Left lung (tissue), 4 donors: ENCODE measurements at regions not wholly inside any gene's neighbourhood (a gene's known extent, or its start where the extent isn't known, plus 50 kb on each side); places are given as distances from the start of the nearest gene placed in this dataset.
"Not testable (repeated sequence)": the region's sequence is repeated elsewhere in the genome, so short reads cannot be mapped to it uniquely, and the experiment has no call there.

ENCODE experiments used
- ATAC-seq: fragments of 200-7000 bp; cut with Tn5 transposase; one replicate; pipeline ENCODE4 v1.9.1; 2020; ENCODE audit warnings: moderate library complexity
- DNase-seq, 4 donors: peaks; one replicate each; pipeline ENCODE4 v3.0.0-alpha.2; 2013 to 2020
- H3K27ac ChIP-seq, 2 donors: fragments of 200-600 bp; sonication (generic) in 1 of 2; one replicate each; pipeline versions ENCODE4 v1.5.0 to v1.8.0; 2020 to 2021
- H3K27me3 ChIP-seq, 2 donors: fragments of 200-600 bp; sonication (generic) in 1 of 2; one replicate each; pipeline versions ENCODE4 v1.5.0 to v1.8.0; 2020 to 2021
- H3K36me3 ChIP-seq, 2 donors: fragments of 200-600 bp; sonication (generic) in 1 of 2; one replicate each; pipeline versions ENCODE4 v1.5.0 to v1.8.0; 2020 to 2021
- H3K4me1 ChIP-seq, 2 donors: fragments of 200-600 bp; one replicate each; pipeline ENCODE4 v1.8.0; 2021
- H3K4me3 ChIP-seq, 2 donors: fragments of 200-600 bp; sonication (generic) in 1 of 2; one replicate each; pipeline versions ENCODE4 v1.5.0 to v1.8.0; 2020 to 2021; ENCODE audit warnings: mild to moderate bottlenecking in 1 of 2
- H3K9me3 ChIP-seq, 2 donors: fragments of 200-600 bp; sonication (generic) in 1 of 2; one replicate each; pipeline versions ENCODE4 v1.5.0 to v1.8.0; 2020 to 2021
- CTCF ChIP-seq, 2 donors: fragments of 200-600 bp; sonication (generic) in 1 of 2; IDR thresholded peaks; one replicate each; pipeline versions ENCODE4 v1.5.0 to v1.8.0; 2021; ENCODE audit warnings: antibody characterized with exemption in 2 of 2
- intact Hi-C, 2 donors: fragments of 100-400 bp; cut with DNase I; formaldehyde crosslinking; loops; one replicate each; pipeline versions ENCODE4 v1.11.2 to v1.14.2; 2022
- donor health status: DM: no; HTN: yes; CAD: no.
- donor health status: DM: no; HTN: no; CAD: no.

DNA sequence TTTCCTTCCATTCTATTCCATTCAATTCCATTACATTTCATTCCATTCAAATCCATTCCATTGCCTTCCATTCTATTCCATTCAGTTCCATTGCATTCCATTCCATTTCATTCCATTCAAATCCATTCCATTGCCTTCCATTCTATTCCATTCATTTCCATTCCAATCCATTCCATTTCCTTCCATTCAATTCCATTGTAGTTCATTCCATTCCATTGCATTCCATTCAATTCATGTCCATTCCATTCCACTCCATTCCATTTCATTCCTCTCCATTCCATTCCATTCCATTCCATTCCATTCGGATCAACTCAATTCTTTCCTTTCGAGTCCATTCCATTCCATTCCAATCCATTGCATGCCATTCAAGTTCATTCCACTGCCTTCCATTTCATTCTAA, 1128.3 kb downstream of the RPIA start:
- intact Hi-C loops, result no loop called here
- DNase-seq (no peak), ATAC-seq (no peak)
- peaks cover 26 to 69% of the 10 kb centered on the region in 2 donors for H3K9me3 ChIP-seq
- no peaks in the 10 kb centered on the region for H3K4me1 ChIP-seq
- H3K36me3 ChIP-seq, result no peaks in the 10 kb centered on the region
- no peaks in the 10 kb centered on the region for H3K27me3 ChIP-seq
- TF ChIP-seq CTCF (IDR thresholded peaks at IDR 0.05), result no peak
- no peak overlapping the region for H3K4me3 ChIP-seq
- H3K27ac ChIP-seq, result no peak overlapping the region

GRCh38 chr2:89820248-89820647, 1128.8 kb downstream of the RPIA start:
- DNase-seq (no peak), ATAC-seq (no peak)
- H3K36me3 ChIP-seq, result no peaks in the 10 kb centered on the region
- no peak for TF ChIP-seq CTCF (IDR thresholded peaks at IDR 0.05)
- H3K27ac ChIP-seq, result no peak overlapping the region
- H3K4me1 ChIP-seq, result no peaks in the 10 kb centered on the region
- H3K27me3 ChIP-seq, result no peaks in the 10 kb centered on the region
- H3K9me3 ChIP-seq, result peaks cover 30 to 70% of the 10 kb centered on the region in 2 donors
- intact Hi-C loops, result no loop called here
- no peak overlapping the region for H3K4me3 ChIP-seq

GRCh38 chr2:89821455-89821945, 1130.0 kb downstream of the RPIA start:
- H3K4me1 ChIP-seq, result no peaks in the 10 kb centered on the region
- intact Hi-C loops, result no loop called here
- no peaks in the 10 kb centered on the region for H3K36me3 ChIP-seq
- no peak overlapping the region for H3K4me3 ChIP-seq
- peaks cover 32 to 78% of the 10 kb centered on the region in 2 donors for H3K9me3 ChIP-seq
- H3K27ac ChIP-seq, result no peak overlapping the region
- TF ChIP-seq CTCF (IDR thresholded peaks at IDR 0.05), result no peak
- no peaks in the 10 kb centered on the region for H3K27me3 ChIP-seq
- ATAC-seq (no peak), DNase-seq (no peak)

DNA sequence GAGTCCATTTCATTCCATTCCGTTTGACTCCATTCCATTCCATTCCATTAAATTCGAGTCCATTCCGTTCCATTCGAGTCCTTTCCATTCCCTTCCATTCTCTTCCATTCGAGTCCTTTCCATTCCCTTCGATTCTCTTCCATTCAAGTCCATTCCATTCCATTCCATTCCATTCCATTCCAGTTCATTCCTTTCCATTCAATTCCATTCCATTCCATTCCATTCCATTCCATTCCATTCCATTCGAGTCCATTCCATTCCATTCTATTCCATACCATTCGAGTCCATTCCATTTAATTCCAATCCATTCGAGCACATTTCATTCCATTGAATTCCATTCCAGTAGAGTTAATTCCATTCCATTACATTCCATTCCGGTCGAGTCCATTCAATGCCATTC, 1130.9 kb downstream of the RPIA start:
- H3K36me3 ChIP-seq, DNase-seq, ATAC-seq, H3K27me3 ChIP-seq, intact Hi-C loops, H3K4me1 ChIP-seq, H3K4me3 ChIP-seq, H3K27ac ChIP-seq: not testable (repeated sequence)
- peaks cover 32 to 78% of the 10 kb centered on the region in 2 donors for H3K9me3 ChIP-seq

DNA sequence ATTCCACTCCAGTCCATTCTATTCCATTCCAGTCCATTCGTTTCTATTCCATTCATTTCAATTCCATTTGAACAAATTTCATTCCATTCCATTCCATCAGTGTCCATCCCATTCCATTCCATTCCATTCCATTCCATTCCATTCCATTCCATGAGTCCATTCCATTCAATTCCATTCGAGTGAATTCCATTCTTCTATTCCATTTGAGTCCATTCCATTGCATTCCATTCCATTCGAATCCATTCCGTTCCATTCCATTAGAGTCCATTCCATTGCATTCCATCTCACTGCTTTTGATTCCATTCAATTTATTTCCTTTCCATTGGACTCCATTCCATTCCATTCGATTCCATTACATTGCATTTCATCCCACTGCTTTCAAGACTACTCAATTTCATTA, 1132.1 kb downstream of the RPIA start:
- Histone ChIP-seq H3K4me3 (no peak overlapping the region), H3K4me1 (no peaks in the 10 kb centered on the region), H3K27me3 (no peaks in the 10 kb centered on the region), H3K36me3 (no peaks in the 10 kb centered on the region), H3K27ac (no peak overlapping the region), H3K9me3 (peaks cover 29 to 68% of the 10 kb centered on the region in 2 donors)
- ATAC-seq (no peak), DNase-seq (no peak)
- intact Hi-C loops, result no loop called here
- no peak for TF ChIP-seq CTCF (IDR thresholded peaks at IDR 0.05)

DNA sequence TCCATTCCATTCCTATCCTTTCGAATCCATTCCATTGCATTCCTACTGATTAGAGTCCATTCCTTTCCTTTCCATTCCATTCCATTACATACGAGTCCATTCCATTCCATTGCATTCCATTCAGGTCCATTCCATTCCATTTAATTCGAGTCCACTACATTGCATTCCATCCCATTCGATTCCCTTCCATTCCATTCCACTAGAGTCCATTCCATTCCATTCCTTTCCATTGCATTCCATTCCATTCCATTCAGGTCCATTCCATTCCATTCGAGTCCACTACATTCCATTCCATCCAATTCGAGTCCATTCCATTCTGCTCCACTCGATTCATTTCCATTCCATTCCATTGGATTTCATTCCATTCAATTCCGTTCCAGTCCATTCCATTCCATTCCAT, 1133.6 kb downstream of the RPIA start:
- ATAC-seq (no peak), DNase-seq (no peak)
- intact Hi-C loops, result no loop called here
- Histone ChIP-seq H3K9me3 (peaks cover 29 to 53% of the 10 kb centered on the region in 2 donors), H3K36me3 (no peaks in the 10 kb centered on the region), H3K4me3 (no peak overlapping the region), H3K27ac (no peak overlapping the region), H3K27me3 (no peaks in the 10 kb centered on the region), H3K4me1 (no peaks in the 10 kb centered on the region)
- TF ChIP-seq CTCF (IDR thresholded peaks at IDR 0.05), result no peak

DNA sequence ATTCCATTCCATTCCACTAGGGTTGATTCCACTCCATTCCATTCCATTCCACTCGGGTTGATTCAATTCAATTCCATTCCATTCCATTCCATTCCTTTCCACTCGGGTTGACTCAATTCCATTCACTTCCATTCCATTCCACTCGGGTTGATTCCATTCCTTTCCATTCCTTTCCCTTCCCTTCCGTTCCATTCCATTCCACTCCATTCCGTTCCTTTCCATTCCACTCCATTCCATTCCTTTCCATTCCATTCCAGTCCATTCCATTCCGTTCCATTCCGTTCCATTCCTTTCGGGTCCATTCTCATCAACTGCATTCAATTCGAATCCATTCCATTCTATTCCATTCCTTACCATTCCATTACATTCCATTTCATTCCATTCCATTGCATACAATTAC, 1135.3 kb downstream of the RPIA start:
- H3K36me3 ChIP-seq, H3K4me3 ChIP-seq, H3K27ac ChIP-seq, H3K4me1 ChIP-seq, H3K27me3 ChIP-seq, ATAC-seq, DNase-seq, intact Hi-C loops: not testable (repeated sequence)
- peaks cover 29 to 36% of the 10 kb centered on the region in 2 donors for H3K9me3 ChIP-seq

DNA sequence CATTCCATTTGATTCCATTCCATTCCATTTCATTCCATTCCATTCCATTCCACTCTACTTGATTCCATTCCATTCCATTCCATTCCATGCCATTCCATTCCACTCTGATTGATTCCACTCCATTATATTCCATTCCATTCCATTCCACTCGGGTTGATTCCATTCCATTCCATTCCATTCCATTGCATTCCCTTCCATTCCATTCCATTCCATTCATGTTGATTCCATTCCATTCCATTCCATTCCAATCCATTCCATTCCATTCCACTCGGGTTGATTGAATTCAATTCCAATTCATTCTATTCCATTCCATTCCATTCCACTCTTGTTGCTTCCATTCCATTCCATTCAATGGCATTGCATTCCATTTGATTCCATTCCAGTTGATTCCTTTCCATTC, 1136.4 kb downstream of the RPIA start:
- intact Hi-C loops, ATAC-seq, H3K27me3 ChIP-seq, H3K4me1 ChIP-seq, H3K4me3 ChIP-seq, H3K27ac ChIP-seq, DNase-seq, H3K36me3 ChIP-seq: not testable (repeated sequence)
- H3K9me3 ChIP-seq, result peaks cover 25 to 26% of the 10 kb centered on the region in 2 donors

GRCh38 chr2:89828416-89828815, 1136.9 kb downstream of the RPIA start:
- DNase-seq, H3K36me3 ChIP-seq, H3K27me3 ChIP-seq, H3K27ac ChIP-seq, H3K4me3 ChIP-seq, intact Hi-C loops, H3K4me1 ChIP-seq, ATAC-seq: not testable (repeated sequence)
- peaks cover 19 to 20% of the 10 kb centered on the region in 2 donors for H3K9me3 ChIP-seq
